Aorta (tissue), 5 donors: ENCODE measurements at regions not wholly inside any gene's neighbourhood (a gene's known extent, or its start where the extent isn't known, plus 50 kb on each side); places are given as distances from the start of the nearest gene placed in this dataset.

Experiments used
- ATAC-seq: fragments of 200-7000 bp; cut with Tn5 transposase; one replicate; pipeline ENCODE4 v1.9.1; 2022; ENCODE audit warnings: moderate library complexity; ENCODE audit not compliant: low FRiP score
- DNase-seq, 2 donors: peaks; one replicate each; pipeline ENCODE4 v3.0.0-alpha.2; 2020
- H3K27ac ChIP-seq, 2 donors: one replicate each; pipeline ENCODE4 v1.5.1; 2013; ENCODE audit warnings: low read length in 2 of 2, mild to moderate bottlenecking in 2 of 2, moderate library complexity in 2 of 2, control low read depth in 1 of 2, inconsistent platforms in 1 of 2, low read depth in 1 of 2
- H3K27me3 ChIP-seq, 2 donors: one replicate each; pipeline ENCODE4 v1.6.1; 2013; ENCODE audit warnings: control low read depth in 1 of 2, low read length in 1 of 2, mild to moderate bottlenecking in 1 of 2, moderate library complexity in 1 of 2; ENCODE audit not compliant: insufficient read depth in 2 of 2, control insufficient read depth in 1 of 2
- H3K36me3 ChIP-seq, 2 donors: one replicate each; pipeline ENCODE4 v1.6.1; 2013; ENCODE audit warnings: control low read depth in 1 of 2, low read length in 1 of 2, mild to moderate bottlenecking in 1 of 2; ENCODE audit not compliant: insufficient read depth in 2 of 2, control insufficient read depth in 1 of 2
- H3K4me1 ChIP-seq, 2 donors: one replicate each; pipeline ENCODE4 v1.6.1; 2013; ENCODE audit warnings: low read length in 2 of 2, control low read depth in 1 of 2, mild to moderate bottlenecking in 1 of 2, moderate library complexity in 1 of 2; ENCODE audit not compliant: insufficient read depth in 2 of 2, control insufficient read depth in 1 of 2
- H3K4me3 ChIP-seq, 2 donors: one replicate each; pipeline ENCODE4 v1.5.1; 2013; ENCODE audit warnings: low read length in 2 of 2, control low read depth in 1 of 2, mild to moderate bottlenecking in 1 of 2
- H3K9me3 ChIP-seq: one replicate; pipeline ENCODE4 v1.6.1; 2013; ENCODE audit warnings: mild to moderate bottlenecking, low read length; ENCODE audit not compliant: control insufficient read depth
- WGBS, 2 donors: extraction: QIAGEN DNeasy Blood & Tissue Kit; methylation state at CpG; one replicate each; pipeline ENCODE4 v1.1.7; 2013; 5-methylcytosine and 5-hydroxymethylcytosine counted together
- intact Hi-C, 2 donors: fragments of 100-400 bp; cut with DNase I; formaldehyde crosslinking; loops; one replicate each; pipeline versions ENCODE4 v1.14.2 to v1.15.0; 2022
- donor health status: healthy with polysubstance abuse.
- donor health status: Bipolar disorder and iron deficiency.
- donor health status: DM: no; HTN: no; CAD: no.
- donor health status: DM: no; HTN: no; CAD: no.
- donor health status: DM: yes; HTN: yes; CAD: no.

GRCh38 chr11:109148669-109149068 is 273.3 kb upstream of the C11orf87 start:
- 14 to 19% methylated on average over 2 of the region's 2 CpGs for WGBS, 2 donors
- Histone ChIP-seq H3K4me3 (no peak overlapping the region), H3K36me3 (no peaks in the 10 kb centered on the region), H3K27ac (no peak overlapping the region), H3K4me1 (peaks cover 0 to 2% of the 10 kb centered on the region in 2 donors), H3K27me3 (no peaks in the 10 kb centered on the region), H3K9me3 (no peaks in the 10 kb centered on the region)
- intact Hi-C loops = no loop called here
- ATAC-seq = no peak
- no peak for DNase-seq

- no peaks in the 10 kb centered on the region for H3K27me3 ChIP-seq
- intact Hi-C loops = no loop called here
- no peak for ATAC-seq
- 46 to 59% methylated on average over 2 of the region's 2 CpGs for WGBS, 2 donors
- H3K27ac ChIP-seq = no peak overlapping the region
- H3K4me3 ChIP-seq = no peak overlapping the region
- H3K36me3 ChIP-seq = no peaks in the 10 kb centered on the region
- peaks cover 0 to 2% of the 10 kb centered on the region in 2 donors for H3K4me1 ChIP-seq
- DNase-seq = no peak
- no peaks in the 10 kb centered on the region for H3K9me3 ChIP-seq
Observed at GRCh38 chr11:109150581-109150980, 271.4 kb upstream of the C11orf87 start.

- Histone ChIP-seq H3K36me3 (no peaks in the 10 kb centered on the region), H3K27ac (no peak overlapping the region), H3K27me3 (no peaks in the 10 kb centered on the region), H3K4me1 (no peaks in the 10 kb centered on the region), H3K4me3 (no peak overlapping the region), H3K9me3 (no peaks in the 10 kb centered on the region)
- DNase-seq (no peak), ATAC-seq (no peak)
- intact Hi-C loops = no loop called here
Observed at GRCh38 chr11:109153836-109154235, 268.2 kb upstream of the C11orf87 start.

GRCh38 chr11:109155291-109155690 is 266.7 kb upstream of the C11orf87 start:
- no peaks in the 10 kb centered on the region for H3K4me1 ChIP-seq
- peaks cover 2% of the 10 kb centered on the region for H3K9me3 ChIP-seq
- H3K27me3 ChIP-seq = no peaks in the 10 kb centered on the region
- no peak overlapping the region for H3K27ac ChIP-seq
- intact Hi-C loops = no loop called here
- DNase-seq (no peak), ATAC-seq (no peak)
- H3K4me3 ChIP-seq = no peak overlapping the region
- no peaks in the 10 kb centered on the region for H3K36me3 ChIP-seq

- 74 to 79% methylated on average over 3 of the region's 3 CpGs for WGBS, 2 donors
- ATAC-seq = no peak
- intact Hi-C loops = no loop called here
Observed at GRCh38 chr11:109165035-109165434, 257.0 kb upstream of the C11orf87 start.

GRCh38 chr11:109166441-109166840 is 255.5 kb upstream of the C11orf87 start:
- ATAC-seq = no peak
- no peak overlapping the region for H3K27ac ChIP-seq
- intact Hi-C loops = no loop called here
- no peak overlapping the region for H3K4me3 ChIP-seq
- DNase-seq = no peak
- H3K4me1 ChIP-seq = no peaks in the 10 kb centered on the region
- H3K36me3 ChIP-seq = no peaks in the 10 kb centered on the region
- WGBS, 2 donors = 85 to 89% methylated on average over 2 of the region's 2 CpGs
- no peaks in the 10 kb centered on the region for H3K9me3 ChIP-seq
- H3K27me3 ChIP-seq = no peaks in the 10 kb centered on the region

More at GRCh38 chr11:109165035-109165434, 257.0 kb upstream of the C11orf87 start:
- DNase-seq = no peak
- Histone ChIP-seq H3K9me3 (no peaks in the 10 kb centered on the region), H3K36me3 (no peaks in the 10 kb centered on the region), H3K27me3 (no peaks in the 10 kb centered on the region), H3K4me3 (no peak overlapping the region), H3K4me1 (no peaks in the 10 kb centered on the region), H3K27ac (no peak overlapping the region)

GRCh38 chr11:109173504-109173903 is 248.5 kb upstream of the C11orf87 start:
- H3K4me3 ChIP-seq = no peak overlapping the region

GRCh38 chr11:109184376-109184775 is 237.6 kb upstream of the C11orf87 start:
- 92 to 100% methylated on average over 1 of the region's 1 CpG for WGBS, 2 donors
- Histone ChIP-seq H3K27ac (no peak overlapping the region), H3K4me1 (no peaks in the 10 kb centered on the region), H3K9me3 (no peaks in the 10 kb centered on the region), H3K27me3 (no peaks in the 10 kb centered on the region), H3K4me3 (no peak overlapping the region), H3K36me3 (no peaks in the 10 kb centered on the region)
- DNase-seq (no peak), ATAC-seq (no peak)
- intact Hi-C loops = no loop called here

More at GRCh38 chr11:109173504-109173903, 248.5 kb upstream of the C11orf87 start:
- DNase-seq = no peak
- intact Hi-C loops = no loop called here
- Histone ChIP-seq H3K27me3 (no peaks in the 10 kb centered on the region), H3K4me1 (peaks cover 0 to 2% of the 10 kb centered on the region in 2 donors), H3K36me3 (no peaks in the 10 kb centered on the region), H3K9me3 (no peaks in the 10 kb centered on the region), H3K27ac (no peak overlapping the region)
- no peak for ATAC-seq

GRCh38 chr11:109192864-109193263 is 229.1 kb upstream of the C11orf87 start:
- Histone ChIP-seq H3K4me1 (peaks cover under 1 to 2% of the 10 kb centered on the region in 2 donors), H3K4me3 (no peak overlapping the region), H3K36me3 (no peaks in the 10 kb centered on the region), H3K9me3 (peaks cover 1% of the 10 kb centered on the region), H3K27ac (no peak overlapping the region), H3K27me3 (no peaks in the 10 kb centered on the region)
- WGBS, 2 donors = 87 to 90% methylated on average over 6 of the region's 6 CpGs
- no peak for ATAC-seq
- intact Hi-C loops = no loop called here
- DNase-seq = peak in 1 of 2 donors; percentile 65
